SIG-M5 treated with dmso at 0.1 percent for 504 hours (cell line): ENCODE measurements at regions not wholly inside any gene's neighbourhood (a gene's known extent, or its start where the extent isn't known, plus 50 kb on each side); places are given as distances from the start of the nearest gene placed in this dataset.

ENCODE experiments used
- DNase-seq: peaks from one replicate; lab custom pipeline; 2025; ENCODE audit not compliant: unreplicated experiment; lab: John Stamatoyannopoulos, UW

DNA sequence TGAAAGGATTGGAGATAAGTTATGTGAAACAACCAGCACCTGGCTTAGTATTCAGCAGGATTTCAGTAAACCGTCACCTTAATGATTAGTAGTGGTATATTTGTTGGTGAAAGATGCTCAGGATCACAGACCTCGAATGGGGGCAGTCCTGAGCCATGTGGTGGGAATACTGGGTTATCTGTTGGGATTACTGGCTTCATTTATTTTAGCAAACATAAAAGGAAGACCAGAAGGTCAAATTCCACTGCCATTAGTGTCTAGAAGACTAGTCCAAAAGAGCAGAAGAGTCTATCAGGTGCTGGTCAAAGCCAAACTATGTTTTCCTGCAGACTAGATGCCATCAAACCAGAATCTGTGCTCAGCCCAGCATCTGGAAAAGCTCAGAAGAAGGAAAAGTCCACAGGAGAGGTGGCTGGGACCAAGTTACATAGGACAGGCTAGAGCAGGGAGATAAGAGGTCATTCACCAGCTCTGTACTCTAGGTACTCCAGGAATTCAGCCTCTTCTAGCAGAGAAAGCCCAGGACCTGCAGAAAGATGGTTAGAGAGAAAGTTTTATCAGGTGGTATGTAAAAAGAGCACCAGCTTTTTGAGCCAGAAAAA lies 343.4 kb downstream of the PLPP3 start:
- DNase-seq: no peak

DNA sequence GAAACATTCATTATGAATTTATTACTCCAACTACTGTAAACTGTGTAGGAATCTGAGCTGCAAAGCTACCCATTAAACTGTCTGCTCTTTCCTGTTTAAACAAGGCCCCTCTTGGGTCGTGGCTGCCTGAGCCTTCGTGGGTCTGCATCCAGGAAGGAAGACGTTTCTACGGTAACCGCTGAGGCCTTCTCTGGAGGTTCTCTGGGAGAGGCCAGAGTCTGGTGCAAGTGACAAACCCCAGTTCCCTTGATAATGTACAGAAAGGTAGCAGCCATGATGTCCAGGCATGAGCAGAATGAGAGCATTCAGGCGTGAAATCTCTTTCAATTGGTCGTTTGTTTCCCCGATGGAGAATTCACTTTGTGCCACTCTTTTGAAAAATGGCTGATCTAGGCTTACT lies 350.2 kb downstream of the PLPP3 start:
- no peak for DNase-seq

DNA sequence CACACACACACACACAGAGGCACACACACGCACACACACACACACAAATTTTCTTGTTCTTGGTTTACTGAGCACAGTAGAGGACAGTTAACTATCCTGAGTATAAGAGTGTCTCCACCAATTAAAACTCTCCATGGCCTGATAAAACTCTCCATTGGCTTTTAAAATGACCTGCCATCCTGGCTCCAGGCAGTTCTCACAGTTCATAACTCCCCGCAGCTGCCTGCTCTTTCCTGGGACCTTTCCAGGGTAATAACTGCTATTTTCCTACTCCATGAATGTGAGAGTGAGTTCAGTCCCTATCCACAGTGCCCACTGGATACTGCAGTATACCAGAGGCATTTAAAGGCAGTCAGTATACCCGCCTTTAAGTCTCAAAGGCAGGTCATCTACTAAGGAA lies 351.5 kb downstream of the PLPP3 start:
- no peak for DNase-seq

DNA sequence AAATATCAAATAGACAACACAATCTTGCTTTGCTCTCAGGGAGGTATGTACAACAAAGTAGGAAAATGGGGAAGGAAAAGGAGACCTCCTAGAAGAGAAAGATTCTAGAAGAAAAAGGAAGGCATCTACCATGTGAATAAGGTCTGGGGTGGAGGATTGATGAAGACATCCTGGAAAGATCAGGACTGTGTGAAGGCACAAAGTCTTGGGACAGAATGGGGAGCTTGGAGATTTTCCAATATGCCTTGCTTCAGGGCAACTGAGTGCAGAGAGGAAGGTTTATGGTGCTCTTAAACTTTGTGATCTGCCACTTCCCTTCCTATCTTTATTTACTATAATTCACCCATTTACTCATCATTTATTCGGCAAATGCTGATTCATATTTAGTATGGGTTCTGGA lies 352.0 kb downstream of the PLPP3 start:
- no peak for DNase-seq

DNA sequence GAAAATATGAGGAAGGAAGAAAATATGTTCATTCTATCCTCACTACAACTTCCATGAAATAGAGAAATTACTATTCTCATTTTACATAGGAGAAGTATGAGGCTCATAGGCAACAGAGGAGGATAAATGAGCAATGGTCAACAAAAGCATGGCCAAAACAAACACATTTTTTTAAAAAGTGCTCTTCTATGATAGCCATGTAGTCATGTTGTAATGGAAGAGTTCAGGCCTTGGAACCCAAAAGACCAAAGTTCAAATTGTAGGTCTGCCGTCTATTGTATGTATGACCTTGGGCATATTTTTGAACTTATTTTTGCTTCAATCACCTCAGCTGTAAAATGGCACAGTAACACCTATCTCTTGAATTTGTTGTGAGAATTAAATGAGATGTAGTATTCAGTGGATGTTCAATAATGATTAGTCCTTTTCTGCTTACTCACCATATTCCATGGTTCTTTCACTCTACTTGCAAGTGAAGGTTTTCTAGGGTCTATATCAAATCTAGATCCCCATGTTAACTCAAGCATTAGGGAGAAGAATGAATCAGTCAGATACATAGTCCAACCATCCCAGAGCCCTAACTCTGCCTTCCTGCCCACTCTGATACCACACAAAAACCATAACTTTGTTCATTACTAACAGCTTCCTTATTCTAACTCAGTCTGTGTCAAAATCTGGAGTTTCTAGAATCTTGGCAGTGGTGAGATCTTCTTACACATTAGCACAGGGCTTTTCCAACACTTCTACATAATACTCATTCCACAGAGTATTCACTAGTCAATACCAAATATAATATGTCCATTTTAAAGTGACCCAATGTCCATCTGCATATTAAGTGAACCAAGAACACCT lies 353.2 kb downstream of the PLPP3 start:
- no peak for DNase-seq

DNA sequence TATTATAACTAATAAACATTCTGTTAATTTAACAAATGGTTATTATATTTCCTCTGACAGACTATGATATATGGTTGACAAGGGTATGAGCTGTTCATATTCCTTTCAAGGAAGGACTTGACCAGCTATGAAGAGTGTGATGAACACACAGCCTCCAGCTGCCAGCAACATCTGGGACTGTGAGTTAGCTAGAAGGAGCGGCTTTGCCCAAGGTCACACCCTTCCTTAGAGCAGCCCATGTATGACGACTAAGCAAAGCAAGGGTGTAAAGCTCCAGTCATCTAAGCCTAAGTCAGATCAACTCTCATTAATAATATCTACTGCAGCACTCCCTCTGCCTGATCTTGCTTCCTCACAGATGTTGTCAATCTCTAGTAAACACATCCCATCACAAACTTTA lies 355.4 kb downstream of the PLPP3 start:
- DNase-seq: no peak

DNA sequence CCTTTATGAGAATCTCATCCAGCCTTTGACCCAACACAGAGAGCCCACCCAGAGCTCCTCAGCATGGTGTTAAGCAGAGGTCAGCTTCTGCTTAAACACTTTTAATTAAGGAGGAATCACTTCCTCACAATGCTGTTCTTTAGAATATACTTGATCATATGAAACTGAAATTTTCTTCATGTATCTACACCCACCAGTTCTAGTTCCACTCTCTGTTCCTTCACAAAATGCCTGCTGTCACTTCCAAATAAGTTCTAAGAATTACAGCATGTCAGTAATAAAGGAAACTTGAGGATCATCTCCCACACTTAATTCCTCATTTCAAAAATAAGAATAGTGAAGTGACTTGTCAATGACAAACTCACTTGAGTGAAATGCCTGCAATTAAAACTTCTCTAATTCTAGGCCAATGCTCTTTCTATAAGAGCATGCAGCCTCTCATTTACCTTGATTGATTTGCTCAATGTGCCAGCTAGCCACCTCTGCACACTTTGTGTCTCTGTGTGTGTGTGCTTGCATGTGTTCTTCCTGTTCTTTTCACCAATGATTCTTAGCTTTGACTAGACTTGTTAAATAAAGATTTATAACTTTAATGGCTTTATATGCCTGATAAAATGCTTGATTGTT lies 356.3 kb downstream of the PLPP3 start:
- DNase-seq: no peak

DNA sequence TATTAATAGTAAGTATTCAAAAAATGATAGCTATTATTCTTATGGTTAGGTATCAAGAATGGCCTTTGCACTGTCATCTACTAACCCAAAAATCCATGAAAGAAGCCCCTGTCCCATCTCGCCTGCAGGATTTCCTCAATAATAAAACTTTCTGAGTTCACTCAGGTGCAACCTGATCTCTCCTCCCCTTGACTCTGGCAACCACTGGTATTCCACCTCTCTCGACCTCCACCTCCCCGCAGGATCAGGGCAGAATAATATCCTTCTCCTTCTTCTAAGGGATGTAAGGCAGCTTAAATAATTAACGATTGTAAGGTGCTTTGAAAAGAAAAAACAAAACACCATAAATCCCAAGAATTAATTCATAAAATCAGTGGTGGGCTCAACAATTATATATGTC lies 359.3 kb downstream of the PLPP3 start:
- no peak for DNase-seq

DNA sequence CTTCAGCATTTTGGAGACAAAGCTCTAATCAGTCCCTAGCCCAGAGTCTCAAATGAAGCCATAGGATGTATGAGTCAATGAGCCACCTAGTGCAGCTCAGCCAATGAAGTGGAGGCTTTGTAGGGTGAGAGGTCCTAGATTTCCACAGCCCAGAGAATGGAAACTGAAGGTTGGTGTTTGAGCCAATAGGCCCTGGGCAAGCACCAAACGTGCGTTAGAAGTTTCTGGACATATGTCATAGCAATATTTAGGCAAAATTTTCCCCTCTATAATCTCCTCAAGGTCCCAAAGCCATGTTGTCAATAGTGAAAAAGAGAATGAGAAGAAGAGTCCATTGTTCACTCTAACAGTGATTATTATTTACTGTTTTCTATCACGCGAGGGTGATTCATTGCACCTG lies 361.3 kb downstream of the PLPP3 start:
- DNase-seq: no peak

DNA sequence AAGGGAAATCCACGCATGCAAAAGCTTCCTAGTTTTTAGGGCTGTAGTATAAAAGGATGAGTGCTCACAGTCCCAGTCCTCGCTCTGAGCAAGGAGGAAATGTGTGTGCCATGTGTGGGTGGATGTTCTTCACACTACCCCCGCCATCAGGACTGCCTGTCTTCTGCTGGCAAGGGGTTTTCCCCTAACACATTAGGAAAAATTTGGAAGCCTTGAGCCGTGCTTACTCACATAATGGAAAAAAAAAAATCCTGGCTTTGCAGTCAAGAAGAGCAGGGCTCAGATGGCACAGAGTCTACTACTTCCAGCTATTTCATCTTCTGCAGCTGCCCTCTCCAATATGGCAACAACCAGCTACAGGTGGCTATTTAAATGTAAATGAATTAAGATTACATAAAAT lies 363.1 kb downstream of the PLPP3 start:
- DNase-seq: no peak

DNA sequence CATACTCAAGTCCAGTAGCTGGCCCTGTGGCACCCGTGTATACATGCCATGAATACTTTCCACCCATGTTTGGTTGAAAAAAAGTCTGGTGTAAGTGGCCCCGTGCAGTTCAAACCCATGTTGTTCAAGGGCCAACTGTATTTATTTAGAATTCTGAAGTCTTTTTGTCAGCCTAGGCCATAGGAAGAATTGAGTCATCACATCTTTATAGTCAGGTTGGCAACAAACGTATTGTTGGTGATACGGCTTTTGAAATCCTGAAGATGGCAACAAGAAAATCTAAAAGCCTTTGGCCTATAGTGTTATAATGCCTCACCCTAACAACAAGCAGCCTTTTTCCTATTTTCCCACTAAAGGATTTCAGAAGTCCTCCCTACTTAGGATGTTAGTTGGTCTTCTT lies 363.6 kb downstream of the PLPP3 start:
- no peak for DNase-seq

DNA sequence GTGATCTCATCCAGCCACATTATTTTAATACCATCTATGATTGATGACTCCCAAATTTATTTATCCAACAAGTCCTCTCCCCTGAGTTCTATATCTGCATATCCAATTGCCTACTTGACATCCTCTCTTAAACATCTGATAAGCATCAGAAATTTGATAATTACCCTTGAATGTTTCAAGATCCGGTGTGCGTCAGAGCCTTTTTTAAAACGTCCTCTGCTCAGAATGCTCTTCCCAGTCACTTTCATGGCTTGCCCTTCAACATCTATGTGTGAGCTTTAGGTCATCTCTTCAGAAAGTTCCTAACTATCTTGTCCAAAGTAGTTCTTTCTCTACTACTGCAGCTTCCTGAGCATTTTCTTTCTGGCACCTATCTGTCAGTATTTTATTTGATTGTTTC lies 364.3 kb downstream of the PLPP3 start:
- no peak for DNase-seq

DNA sequence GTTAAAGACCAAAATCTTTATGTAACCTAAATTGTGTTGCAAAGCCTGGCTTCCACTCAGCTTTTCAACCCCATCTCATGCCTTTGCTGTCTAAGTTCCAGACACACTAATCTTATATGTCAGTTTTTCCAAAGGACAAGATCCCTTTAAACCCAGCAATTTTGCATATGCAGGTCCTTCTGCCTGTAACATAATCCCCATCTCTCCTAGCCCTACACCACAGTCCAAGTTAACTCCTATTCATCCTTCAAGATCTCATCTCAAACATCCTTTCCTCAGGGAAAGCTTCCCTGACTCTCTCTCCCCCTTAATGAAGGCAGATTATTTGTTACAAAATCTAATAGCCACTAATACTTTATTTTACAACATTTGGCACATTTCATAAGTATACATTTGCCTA lies 366.3 kb downstream of the PLPP3 start:
- no peak for DNase-seq

DNA sequence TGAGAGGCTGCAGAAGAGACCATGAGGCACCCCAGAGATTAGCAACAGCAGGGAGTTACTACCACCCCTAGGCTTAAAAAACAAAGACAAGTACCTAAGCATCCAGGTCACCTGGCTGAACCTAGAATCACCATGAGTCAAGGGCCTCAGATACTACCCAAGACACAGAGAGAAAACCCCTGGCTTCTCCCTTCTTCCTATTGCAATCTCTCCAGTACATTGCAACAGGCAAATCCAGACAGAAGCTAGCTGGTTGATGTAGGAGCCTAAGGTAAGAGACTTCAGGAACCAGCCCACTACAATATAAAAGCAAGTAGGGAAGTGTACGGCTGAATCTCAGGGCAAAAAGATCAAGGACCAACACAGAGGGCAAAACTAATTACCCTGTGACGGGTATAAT lies 367.2 kb downstream of the PLPP3 start:
- no peak for DNase-seq

DNA sequence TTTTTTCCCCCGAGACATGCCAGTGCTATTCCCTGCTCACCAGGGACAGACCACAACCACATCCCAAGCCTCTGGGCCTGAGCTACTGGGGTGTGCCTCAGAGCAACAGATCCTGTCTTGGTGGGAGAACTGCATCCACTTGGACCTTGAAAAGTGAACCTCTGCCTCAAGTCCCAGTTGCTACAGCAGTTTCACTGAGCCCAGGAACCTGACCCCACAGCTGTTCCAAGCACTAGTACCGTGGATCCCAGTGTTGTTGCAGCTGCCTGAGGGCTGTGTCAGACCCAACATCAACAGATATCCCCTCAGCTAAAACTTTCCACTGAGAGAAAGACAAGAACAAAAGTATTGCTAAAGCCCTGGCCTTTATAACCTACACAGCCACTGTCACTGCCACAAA lies 373.0 kb downstream of the PLPP3 start:
- DNase-seq: no peak

DNA sequence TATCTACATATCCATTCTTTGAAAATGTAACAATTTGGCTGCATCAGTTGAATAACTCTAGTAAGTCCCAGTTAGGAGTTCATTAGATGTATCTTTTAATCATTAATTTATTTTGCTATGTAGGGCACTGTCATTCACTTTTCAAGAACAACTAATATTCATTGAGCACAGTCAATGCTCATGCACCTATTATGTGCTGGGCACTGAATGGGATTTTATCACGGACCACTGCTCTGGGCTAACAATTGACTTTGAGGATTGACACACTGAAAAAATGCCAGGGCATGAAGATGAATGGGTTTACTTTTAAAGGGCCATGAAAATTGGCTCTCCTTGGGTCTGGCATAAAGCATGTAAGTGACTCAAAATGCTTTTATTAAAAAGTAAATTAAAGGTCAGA lies 375.2 kb downstream of the PLPP3 start:
- DNase-seq: no peak

DNA sequence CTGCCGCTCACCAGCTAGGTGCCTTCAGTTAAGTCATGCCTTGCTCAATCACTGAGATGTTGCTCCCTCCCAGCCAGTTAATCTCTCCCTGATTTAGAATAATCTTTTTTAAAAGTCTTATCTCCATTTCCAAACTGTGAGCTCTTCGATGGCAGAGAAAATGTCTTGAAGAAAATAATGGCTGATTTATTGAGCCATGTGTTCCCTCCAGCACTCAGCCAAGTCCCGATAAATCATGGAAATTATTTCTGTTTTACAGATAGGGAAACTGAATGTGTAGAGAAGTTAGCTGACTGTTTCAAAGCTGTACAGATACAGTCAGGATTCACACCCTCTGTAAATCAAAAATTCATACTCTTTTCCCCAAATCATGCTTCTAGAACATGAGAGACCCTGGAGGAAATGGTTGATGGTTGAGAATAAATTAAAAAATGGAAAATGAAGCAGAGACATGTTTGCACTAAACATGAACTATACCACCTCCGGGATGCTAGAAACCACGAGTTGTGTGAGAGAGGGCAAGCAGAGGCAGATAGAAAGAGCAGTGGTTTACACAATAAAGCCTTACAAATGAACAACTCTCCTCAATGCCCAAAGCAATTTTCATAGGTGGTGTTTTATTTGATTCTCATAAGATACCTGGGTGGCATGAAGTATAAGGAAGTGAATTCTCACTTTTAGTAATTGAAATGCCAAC lies 376.4 kb downstream of the PLPP3 start:
- DNase-seq: no peak

DNA sequence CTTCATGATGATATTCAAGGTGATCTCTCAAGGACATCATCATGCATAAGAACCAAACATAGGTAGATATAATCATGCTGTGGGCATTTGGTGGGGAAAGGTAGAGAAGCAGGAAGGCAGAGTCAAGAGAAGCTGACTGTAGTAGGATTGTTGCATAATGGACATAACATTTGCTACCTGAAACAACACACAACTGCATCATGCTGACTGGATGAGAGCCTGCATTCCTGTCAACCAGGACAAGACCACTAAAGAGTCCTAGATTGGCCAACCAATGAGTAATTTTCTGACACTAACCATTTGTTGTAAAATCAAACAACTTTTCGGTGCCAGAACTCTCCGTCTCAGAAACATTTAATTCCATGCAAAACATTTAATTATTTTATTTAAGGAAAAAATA lies 377.2 kb downstream of the PLPP3 start:
- no peak for DNase-seq

DNA sequence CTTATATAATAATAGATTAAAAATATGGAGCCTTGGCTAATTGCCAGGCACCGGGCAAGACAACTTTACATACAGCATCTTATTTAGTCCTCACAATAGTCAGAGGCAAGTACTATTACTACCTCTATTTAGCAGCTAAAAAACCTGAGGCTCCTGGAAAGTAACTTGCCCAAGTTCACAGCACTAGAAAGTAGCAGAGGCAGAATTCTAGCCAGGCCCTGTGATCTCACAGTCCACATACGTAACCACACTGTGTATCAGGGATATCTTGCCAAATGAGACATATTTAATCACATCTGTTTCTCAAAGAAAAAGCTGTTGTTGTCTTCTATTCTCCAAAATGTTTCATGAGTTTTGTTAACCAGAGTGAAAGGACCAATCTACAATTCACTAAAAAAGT lies 378.5 kb downstream of the PLPP3 start:
- no peak for DNase-seq

DNA sequence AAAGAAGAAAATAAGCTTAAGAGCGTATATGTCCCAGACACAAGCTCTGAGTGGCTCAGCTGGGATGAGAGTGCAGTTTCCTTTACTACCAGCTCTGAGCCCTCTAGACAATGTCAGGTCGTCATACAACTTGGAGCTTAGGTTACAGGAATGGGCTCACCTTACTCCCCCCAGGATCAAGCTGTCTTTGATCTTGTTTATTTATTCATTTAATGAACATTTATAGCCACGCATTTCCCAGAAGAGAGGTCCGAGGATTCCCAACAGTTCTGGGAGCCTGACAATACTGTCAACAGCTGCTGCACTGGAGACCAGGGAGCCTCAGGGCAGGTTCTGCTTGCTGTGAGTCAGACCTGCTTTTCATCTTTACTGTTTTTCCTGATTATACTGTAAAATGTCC lies 378.9 kb downstream of the PLPP3 start:
- DNase-seq: no peak

DNA sequence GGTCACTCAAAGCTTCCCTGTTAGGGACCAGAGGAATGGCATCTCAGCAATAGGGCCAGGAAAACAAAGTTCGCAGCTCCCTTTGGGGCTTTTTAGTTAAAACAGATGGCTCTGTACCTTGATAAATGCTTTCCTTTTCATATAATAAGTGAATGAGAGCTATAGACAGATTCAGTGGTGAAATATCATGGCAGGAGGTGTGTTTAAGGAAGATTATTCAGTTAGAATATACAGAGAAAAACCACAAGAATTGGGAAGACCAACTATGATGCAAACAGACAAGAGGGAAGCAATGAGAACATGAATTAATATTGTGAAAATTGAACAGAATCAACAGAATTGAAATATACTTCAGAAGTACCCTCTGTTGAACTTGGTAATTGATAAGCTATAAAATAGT lies 379.4 kb downstream of the PLPP3 start:
- no peak for DNase-seq

DNA sequence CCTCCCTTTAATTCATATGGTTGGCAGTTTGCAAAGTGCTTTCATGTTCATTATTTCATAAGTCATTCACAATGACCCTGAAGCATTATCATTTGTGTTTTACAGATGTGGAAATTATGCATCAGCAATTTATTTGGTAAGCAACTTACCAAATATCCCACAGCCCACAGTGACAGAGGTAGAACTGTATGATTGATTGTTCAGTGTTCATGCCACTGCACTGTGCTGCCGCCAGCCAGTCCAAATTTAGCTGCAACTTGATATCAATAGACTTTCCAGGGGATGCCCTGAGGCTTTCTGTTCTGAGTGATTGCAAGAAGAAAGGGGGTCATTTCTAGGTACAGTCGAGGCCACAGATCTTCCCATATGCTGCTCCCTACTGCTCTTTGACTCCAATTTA lies 380.3 kb downstream of the PLPP3 start:
- DNase-seq: no peak
